HEK293 (cell line): ENCODE measurements at regions not wholly inside any gene's neighbourhood (a gene's known extent, or its start where the extent isn't known, plus 50 kb on each side); places are given as distances from the start of the nearest gene placed in this dataset.

Experiments used
- CTCF ChIP-seq: fragments of 450-650 bp; formaldehyde crosslinking; IDR thresholded peaks from 2 replicates; pipeline ENCODE4 v1.5.1; 2016; ENCODE audit warnings: missing biosample characterization, missing genetic modification characterization
- KLF16 ChIP-seq: fragments of 450-650 bp; formaldehyde crosslinking; IDR thresholded peaks from 2 replicates; pipeline ENCODE4 v1.5.1; 2017; ENCODE audit warnings: missing biosample characterization, missing genetic modification characterization
- PRDM10 ChIP-seq: fragments of 450-650 bp; formaldehyde crosslinking; IDR thresholded peaks from 2 replicates; pipeline ENCODE4 v1.5.1; 2016; ENCODE audit warnings: missing biosample characterization, missing genetic modification characterization
- TCF7L2 ChIP-seq: IDR thresholded peaks from 2 replicates; pipeline ENCODE4 v1.6.1; 2011; ENCODE audit warnings: low read depth, mild to moderate bottlenecking, inconsistent platforms, low read length, moderate library complexity, borderline replicate concordance
- ZFHX2 ChIP-seq: fragments of 450-650 bp; formaldehyde crosslinking; conservative IDR thresholded peaks from 2 replicates; pipeline ENCODE4 v1.5.1; 2016; ENCODE audit warnings: missing biosample characterization, missing genetic modification characterization
- ZNF274 ChIP-seq, 2 experiments: fragments of 200-500 bp in 1 of 2; fragments of 450-650 bp in 1 of 2; sonication (Bioruptor generic) in 1 of 2; formaldehyde crosslinking in 1 of 2; IDR thresholded peaks; 2 replicates each; pipeline versions ENCODE4 v1.5.1 to v1.6.1; 2014 to 2016; ENCODE audit warnings: borderline replicate concordance in 1 of 2, inconsistent platforms in 1 of 2, low read length in 1 of 2, missing biosample characterization in 1 of 2, missing genetic modification characterization in 1 of 2
- ZNF280D ChIP-seq: fragments of 450-650 bp; formaldehyde crosslinking; IDR thresholded peaks from 2 replicates; pipeline ENCODE4 v1.5.1; 2016; ENCODE audit warnings: missing biosample characterization, missing genetic modification characterization
- ZNF518A ChIP-seq: fragments of 450-650 bp; formaldehyde crosslinking; conservative IDR thresholded peaks from 2 replicates; pipeline ENCODE4 v1.5.1; 2016; ENCODE audit warnings: low read depth, missing biosample characterization, missing genetic modification characterization
- ZNF580 ChIP-seq: fragments of 450-650 bp; formaldehyde crosslinking; IDR thresholded peaks from 2 replicates; pipeline ENCODE4 v1.5.1; 2016; ENCODE audit warnings: missing biosample characterization, missing genetic modification characterization
- ZSCAN23 ChIP-seq: fragments of 450-650 bp; formaldehyde crosslinking; IDR thresholded peaks from 2 replicates; pipeline ENCODE4 v1.5.1; 2016; ENCODE audit warnings: missing biosample characterization, missing genetic modification characterization

GRCh38 chr5:74975582-74975981 is 76.8 kb downstream of the GCNT4 start:
- TF ChIP-seq PRDM10 (no peak), ZNF274 (IDR thresholded peaks at IDR 0.05; ENCODE audit: low read length) (no peak), ZNF274 (tag by site-specific recombination; IDR thresholded peaks at IDR 0.05; ENCODE audit: borderline replicate concordance) (no peak), ZSCAN23 (no peak), ZFHX2 (tag by site-specific recombination) (no peak), CTCF (tag by site-specific recombination) (no peak), ZNF580 (tag by site-specific recombination) (no peak), ZNF280D (no peak), KLF16 (no peak), ZNF518A (tag by site-specific recombination) (no peak), TCF7L2 (no peak)
